Lower leg skin (tissue), 3 donors: ENCODE measurements at regions not wholly inside any gene's neighbourhood (a gene's known extent, or its start where the extent isn't known, plus 50 kb on each side); places are given as distances from the start of the nearest gene placed in this dataset.

Source experiments
- CTCF ChIP-seq, 3 donors: fragments of 450-650 bp; IDR thresholded peaks; one replicate each; pipeline ENCODE4 v1.5.1; 2016; ENCODE audit warnings: antibody characterized with exemption in 3 of 3, mild to moderate bottlenecking in 3 of 3, moderate library complexity in 2 of 3
- POLR2A ChIP-seq, 2 donors: fragments of 450-650 bp; IDR thresholded peaks; one replicate each; pipeline ENCODE4 v1.6.1; 2016 to 2017; ENCODE audit warnings: antibody characterized with exemption in 2 of 2, mild to moderate bottlenecking in 1 of 2, moderate library complexity in 1 of 2

DNA sequence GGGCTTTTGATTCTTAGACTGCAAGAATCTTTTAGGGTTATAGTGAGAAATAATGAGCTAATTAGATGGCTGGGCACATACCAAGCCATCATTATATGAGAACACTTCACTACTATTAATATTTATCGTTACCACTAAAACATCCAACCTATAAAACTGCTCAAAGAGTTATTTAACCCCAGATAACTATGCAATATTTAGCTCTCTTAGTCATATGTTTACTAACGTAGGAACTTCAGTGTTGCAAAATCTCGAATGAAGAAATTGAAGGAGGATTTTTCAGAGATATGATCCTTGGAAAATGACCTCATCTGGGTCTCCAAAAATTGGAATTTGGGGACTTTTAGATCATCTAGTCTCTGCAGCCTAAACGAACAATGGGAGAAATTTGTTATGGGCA, 265.0 kb upstream of the RPS6KA3 start:
- TF ChIP-seq CTCF (IDR thresholded peaks at IDR 0.05): no peak
- no peak for TF ChIP-seq POLR2A (IDR thresholded peaks at IDR 0.05)
